Middle frontal gyrus (tissue), 1 donor: ENCODE measurements at regions not wholly inside any gene's neighbourhood (a gene's known extent, or its start where the extent isn't known, plus 50 kb on each side); places are given as distances from the start of the nearest gene placed in this dataset.
"Not testable (repeated sequence)": the region's sequence is repeated elsewhere in the genome, so short reads cannot be mapped to it uniquely, and the experiment has no call there.

ENCODE experiments used
- DNase-seq: peaks from one replicate; pipeline ENCODE4 v3.0.0-alpha.2; 2015; ENCODE audit warnings: low spot score; ENCODE audit errors: extremely low spot score

GRCh38 chr9:73337182-73337581 lies 185.5 kb downstream of the ANXA1 start:
- DNase-seq, result not testable (repeated sequence)

- no peak for DNase-seq
Measured at GRCh38 chr9:73344060-73344459, 192.4 kb downstream of the ANXA1 start.

- no peak for DNase-seq
Measured at GRCh38 chr9:73347123-73347522, 195.5 kb downstream of the ANXA1 start.

- DNase-seq, result no peak
Measured at GRCh38 chr9:73347720-73348119, 196.1 kb downstream of the ANXA1 start.

GRCh38 chr9:73348471-73348870 lies 196.8 kb downstream of the ANXA1 start:
- no peak for DNase-seq

- DNase-seq, result no peak
Measured at GRCh38 chr9:73349476-73349875, 197.8 kb downstream of the ANXA1 start.

- DNase-seq, result no peak
Measured at GRCh38 chr9:73357607-73358006, 205.9 kb downstream of the ANXA1 start.

- no peak for DNase-seq
Measured at GRCh38 chr9:73370053-73370452, 218.4 kb downstream of the ANXA1 start.

- DNase-seq, result no peak
Measured at GRCh38 chr9:73371801-73372200, 220.1 kb downstream of the ANXA1 start.

- DNase-seq, result no peak
Measured at GRCh38 chr9:73380411-73380810, 228.7 kb downstream of the ANXA1 start.

- DNase-seq, result no peak
Measured at GRCh38 chr9:73402081-73403028, 250.7 kb downstream of the ANXA1 start.

GRCh38 chr9:73411494-73411893 lies 259.8 kb downstream of the ANXA1 start:
- no peak for DNase-seq

- DNase-seq, result no peak
Measured at GRCh38 chr9:73412874-73413273, 261.2 kb downstream of the ANXA1 start.

- no peak for DNase-seq
Measured at GRCh38 chr9:73423891-73424290, 272.2 kb downstream of the ANXA1 start.

GRCh38 chr9:73426269-73426668 lies 274.6 kb downstream of the ANXA1 start:
- DNase-seq, result no peak

GRCh38 chr9:73434826-73435225 lies 283.2 kb downstream of the ANXA1 start:
- DNase-seq, result no peak

- no peak for DNase-seq
Measured at GRCh38 chr9:73437758-73438157, 286.1 kb downstream of the ANXA1 start.

- DNase-seq, result not testable (repeated sequence)
Measured at GRCh38 chr9:73439839-73440238, 288.2 kb downstream of the ANXA1 start.

GRCh38 chr9:73441223-73441622 lies 289.6 kb downstream of the ANXA1 start:
- DNase-seq, result no peak

GRCh38 chr9:73441890-73442818 lies 290.5 kb downstream of the ANXA1 start:
- no peak for DNase-seq

GRCh38 chr9:73444821-73445220 lies 293.2 kb downstream of the ANXA1 start:
- no peak for DNase-seq

- DNase-seq, result not testable (repeated sequence)
Measured at GRCh38 chr9:73445384-73445783, 293.7 kb downstream of the ANXA1 start.
